MV-4-11 (cell line): ENCODE measurements at regions not wholly inside any gene's neighbourhood (a gene's known extent, or its start where the extent isn't known, plus 50 kb on each side); places are given as distances from the start of the nearest gene placed in this dataset.
"Not testable (repeated sequence)": the region's sequence is repeated elsewhere in the genome, so short reads cannot be mapped to it uniquely, and the experiment has no call there.

ENCODE experiments used
- DNase-seq: peaks from one replicate; lab custom pipeline; 2025; lab: John Stamatoyannopoulos, UW

DNA sequence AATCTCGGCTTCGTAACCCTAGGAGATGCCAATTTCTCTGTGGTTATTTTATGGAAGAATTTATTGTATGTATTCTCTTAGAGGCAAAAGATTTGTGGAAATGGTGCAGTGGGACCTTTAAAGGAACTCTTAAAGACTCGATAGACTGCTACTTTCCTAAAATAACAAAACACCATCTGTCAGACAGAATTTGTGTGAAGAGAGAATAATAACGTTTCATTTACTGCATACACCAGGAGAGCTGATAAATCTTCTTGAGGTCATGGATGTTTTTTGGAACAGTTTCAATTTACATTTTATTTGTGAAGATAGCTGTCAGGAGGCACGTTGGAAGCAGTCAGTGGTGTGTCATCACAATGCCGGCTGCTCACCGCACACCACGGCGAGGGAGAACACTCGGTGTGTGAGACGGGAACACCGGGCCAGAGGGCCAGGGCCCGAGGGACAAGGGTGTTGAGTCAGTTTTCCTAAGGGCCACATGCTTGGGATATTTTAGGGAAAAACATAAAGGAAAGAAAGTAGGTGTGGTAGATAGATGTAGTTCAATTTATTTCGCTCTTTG, 1681.0 kb upstream of the DDX18 start:
- no peak for DNase-seq

- no peak for DNase-seq
Observed at GRCh38 chr2:116141891-116142474, 1672.5 kb upstream of the DDX18 start.

GRCh38 chr2:116142644-116143227, 1671.8 kb upstream of the DDX18 start:
- DNase-seq, result no peak

DNA sequence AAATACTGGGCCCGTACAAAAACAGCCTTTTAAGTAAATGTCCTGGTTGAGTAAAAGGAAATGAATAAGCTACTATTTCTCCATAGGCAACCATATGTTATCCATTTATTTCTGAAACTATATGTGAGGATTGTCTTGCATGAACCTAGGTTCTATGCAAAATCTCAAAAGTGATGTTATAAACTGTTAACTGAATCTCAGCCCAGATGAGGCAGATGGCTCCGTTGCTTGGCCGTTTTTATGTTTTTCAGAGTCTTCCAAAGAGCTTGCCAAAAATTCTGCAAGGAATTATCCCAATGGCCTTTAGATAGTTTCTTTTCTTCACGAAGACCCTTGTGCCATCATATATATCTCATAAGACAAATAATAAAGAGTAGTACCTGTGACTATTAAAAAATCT, 1669.5 kb upstream of the DDX18 start:
- DNase-seq, result no peak

DNA sequence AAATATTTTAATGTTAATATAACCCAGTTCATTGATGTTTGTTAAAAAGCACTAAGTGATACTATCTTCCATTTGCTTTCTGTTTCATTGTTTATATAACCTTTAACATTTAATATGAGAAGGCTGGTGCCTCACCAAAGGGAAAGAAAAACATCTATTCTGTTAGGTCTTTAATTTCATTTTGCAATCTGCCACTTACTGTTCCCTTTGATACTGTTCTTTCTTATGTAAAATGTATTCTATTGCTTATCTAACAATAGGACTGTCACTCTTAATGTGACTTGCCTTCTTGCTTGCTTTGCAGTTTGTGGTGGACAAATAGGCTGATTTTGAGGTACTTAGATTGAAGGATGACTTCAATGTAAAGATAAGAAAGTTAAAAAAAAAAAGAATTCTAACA, 1666.1 kb upstream of the DDX18 start:
- DNase-seq, result no peak

DNA sequence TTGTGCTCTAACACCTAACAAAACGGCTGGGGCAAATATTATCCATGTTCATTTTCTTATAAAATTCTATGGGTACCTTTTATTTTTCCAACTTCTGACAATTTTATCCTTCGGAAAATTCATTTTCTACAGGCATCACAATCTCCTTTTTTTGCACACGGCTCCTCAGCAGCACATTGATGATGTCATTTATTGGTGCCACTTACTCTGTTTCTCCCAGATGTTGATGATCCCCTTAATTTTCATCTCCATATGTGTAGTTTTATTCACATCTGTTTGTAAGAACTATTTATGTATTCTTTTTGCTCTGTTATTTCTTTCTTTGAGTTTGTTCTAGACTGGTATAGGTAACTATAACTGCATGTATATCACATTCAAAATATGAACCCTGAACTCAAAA, 1660.8 kb upstream of the DDX18 start:
- DNase-seq, result no peak

- no peak for DNase-seq
Observed at GRCh38 chr2:116160657-116161056, 1653.8 kb upstream of the DDX18 start.

- no peak for DNase-seq
Observed at GRCh38 chr2:116162395-116162794, 1652.1 kb upstream of the DDX18 start.

GRCh38 chr2:116167107-116167506, 1647.4 kb upstream of the DDX18 start:
- DNase-seq, result no peak

GRCh38 chr2:116180072-116180471, 1634.4 kb upstream of the DDX18 start:
- no peak for DNase-seq

- not testable (repeated sequence) for DNase-seq
Observed at GRCh38 chr2:116190684-116191083, 1623.8 kb upstream of the DDX18 start.

DNA sequence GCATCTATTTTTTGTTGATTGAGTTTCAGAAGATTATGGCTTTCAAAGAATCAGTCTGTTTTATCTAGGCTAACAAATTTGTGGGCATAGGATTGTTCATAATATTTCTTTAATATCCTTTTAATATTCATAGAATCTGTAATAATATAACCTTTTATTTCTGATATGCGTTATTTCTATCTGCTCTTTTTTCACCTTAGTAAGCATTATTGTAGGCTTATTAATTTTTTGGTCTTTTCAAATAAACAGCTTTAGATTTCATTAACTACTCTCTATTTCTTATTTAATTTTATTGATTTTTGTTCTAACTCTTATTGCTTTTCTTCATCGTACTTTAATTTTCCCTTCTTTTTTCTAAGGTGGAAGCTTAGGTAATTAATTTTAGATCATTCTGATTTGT, 1614.4 kb upstream of the DDX18 start:
- DNase-seq, result no peak

GRCh38 chr2:116211719-116212118, 1602.8 kb upstream of the DDX18 start:
- DNase-seq, result no peak

DNA sequence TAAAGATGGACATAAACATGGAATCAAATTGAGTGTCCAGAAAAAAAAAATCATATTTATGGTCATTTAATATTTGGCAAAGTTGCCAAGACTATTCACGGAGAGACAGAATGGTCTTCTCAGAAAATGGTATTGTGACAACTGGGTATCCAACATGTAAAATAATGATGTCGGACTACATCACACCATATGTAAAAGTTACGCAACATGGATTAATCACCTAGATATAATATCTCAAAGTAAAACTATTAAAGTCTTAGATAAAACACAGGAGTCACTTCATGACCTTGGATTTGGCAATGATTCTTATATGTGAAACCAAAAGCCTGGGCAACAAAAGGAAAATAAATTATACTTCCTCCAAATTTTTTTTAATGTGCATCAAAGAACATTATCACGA, 1591.7 kb upstream of the DDX18 start:
- DNase-seq, result no peak

GRCh38 chr2:116223912-116224311, 1590.6 kb upstream of the DDX18 start:
- no peak for DNase-seq

GRCh38 chr2:116224610-116225009, 1589.9 kb upstream of the DDX18 start:
- DNase-seq, result no peak

- DNase-seq, result no peak
Observed at GRCh38 chr2:116238511-116238910, 1576.0 kb upstream of the DDX18 start.

DNA sequence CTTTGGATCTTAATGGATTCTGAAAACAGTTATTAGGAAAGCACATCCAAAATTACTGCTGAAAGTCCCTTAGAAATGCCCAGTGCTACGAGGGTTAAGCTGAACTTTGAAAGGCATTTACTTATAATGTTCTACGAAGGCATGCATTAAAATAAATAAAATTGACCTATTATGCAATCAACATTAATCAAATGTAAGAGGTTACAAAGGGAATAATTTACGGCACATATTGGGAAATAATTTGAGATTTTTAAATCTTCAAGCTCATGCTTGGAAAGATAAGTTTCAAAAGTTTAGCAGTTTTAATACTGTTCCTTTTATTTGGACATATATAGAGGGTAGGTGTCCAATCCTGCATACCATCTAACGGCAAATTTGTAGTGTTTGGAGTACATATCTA, 1564.1 kb upstream of the DDX18 start:
- DNase-seq, result no peak

- no peak for DNase-seq
Observed at GRCh38 chr2:116264872-116265271, 1549.6 kb upstream of the DDX18 start.

GRCh38 chr2:116269040-116269439, 1545.5 kb upstream of the DDX18 start:
- DNase-seq, result no peak

DNA sequence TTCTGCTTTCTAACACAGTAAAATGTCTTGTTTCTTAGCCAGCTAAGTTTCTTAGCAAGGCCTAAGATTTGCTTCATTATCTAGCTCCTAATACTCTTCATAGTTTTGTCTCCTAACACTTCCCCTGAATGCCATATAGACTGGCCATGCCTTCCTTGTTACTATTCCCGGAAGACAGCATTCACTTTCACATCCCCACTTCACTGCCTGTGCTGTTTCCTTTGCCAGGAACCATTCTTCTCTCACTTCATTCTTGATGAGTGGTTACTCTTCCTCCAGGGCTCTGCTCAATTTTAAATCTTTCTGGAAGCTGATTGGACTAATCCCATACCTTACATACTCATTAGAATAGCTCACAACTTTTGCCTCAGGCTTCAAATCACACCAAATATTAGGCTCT, 1510.2 kb upstream of the DDX18 start:
- no peak for DNase-seq

- no peak for DNase-seq
Observed at GRCh38 chr2:116317111-116317510, 1497.4 kb upstream of the DDX18 start.

DNA sequence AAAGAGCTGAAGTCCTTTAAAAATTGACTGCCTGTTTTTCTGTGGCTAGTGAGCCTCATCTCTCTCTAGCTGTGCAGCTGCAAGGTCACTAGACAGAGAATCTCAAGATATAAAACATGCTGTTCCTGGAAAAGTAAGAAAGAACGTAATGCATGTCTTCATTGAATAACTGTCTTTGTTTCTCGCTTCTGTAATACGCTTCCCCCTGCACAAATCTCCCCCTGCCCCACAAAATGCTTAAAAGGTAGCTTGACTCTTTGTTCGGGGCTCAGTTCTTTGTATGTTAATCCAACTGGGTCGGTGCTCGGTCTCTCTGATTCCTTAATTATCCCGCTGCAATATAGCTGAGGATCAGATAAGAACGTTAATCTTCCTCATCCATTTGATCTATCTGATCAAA, 1495.9 kb upstream of the DDX18 start:
- not testable (repeated sequence) for DNase-seq

- no peak for DNase-seq
Observed at GRCh38 chr2:116319001-116319400, 1495.5 kb upstream of the DDX18 start.
